Central memory CD4-positive, alpha-beta T cell (primary cell): ENCODE measurements at regions not wholly inside any gene's neighbourhood (a gene's known extent, or its start where the extent isn't known, plus 50 kb on each side); places are given as distances from the start of the nearest gene placed in this dataset.

Experiments used
- DNase-seq: peaks from one replicate; pipeline ENCODE4 v3.0.0; 2022

GRCh38 chr15:26178640-26179220 is 315.6 kb upstream of the ATP10A start:
- no peak for DNase-seq

- no peak for DNase-seq
Observed at GRCh38 chr15:26177816-26178215, 314.7 kb upstream of the ATP10A start.

DNA sequence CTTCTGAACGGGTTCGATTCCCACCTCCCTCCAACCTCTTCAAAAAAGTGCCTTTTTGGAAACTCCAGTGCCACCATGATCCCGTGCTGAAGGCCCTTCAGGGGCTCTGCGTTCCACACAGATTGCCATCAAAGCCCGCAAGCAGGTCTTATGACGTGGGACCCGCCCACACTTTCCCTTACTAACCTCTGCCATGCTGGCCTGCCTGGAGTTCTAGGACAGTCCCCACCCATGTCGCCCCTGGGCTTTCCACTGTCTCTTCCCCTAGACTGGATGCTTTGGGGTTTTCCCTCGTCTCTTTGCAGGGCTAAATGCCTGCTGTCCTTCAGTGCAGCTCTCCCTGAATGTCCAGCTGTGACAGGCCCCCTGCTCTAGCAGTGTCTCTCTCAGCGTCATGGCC is 313.7 kb upstream of the ATP10A start:
- no peak for DNase-seq

DNA sequence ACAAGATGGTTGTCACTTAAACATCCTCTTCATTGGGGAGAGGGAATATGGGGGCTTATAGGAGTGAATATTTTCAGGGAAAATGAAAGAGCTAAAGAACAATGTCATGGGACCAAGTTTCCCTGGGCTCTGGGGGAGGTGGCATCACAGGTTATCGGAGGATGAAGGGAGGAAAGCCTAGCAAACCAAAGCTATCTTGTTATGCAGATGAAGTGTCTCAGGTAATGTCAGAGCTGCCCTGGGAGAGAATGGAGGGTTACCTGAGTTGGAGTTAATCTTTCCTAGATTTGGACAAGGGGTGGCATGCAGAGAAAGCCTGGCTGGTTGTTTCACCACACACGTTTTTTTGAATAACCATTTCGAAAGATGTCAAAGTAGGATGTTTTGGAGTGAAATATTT is 308.1 kb upstream of the ATP10A start:
- DNase-seq = no peak

GRCh38 chr15:26166429-26166828 is 303.3 kb upstream of the ATP10A start:
- no peak for DNase-seq

- DNase-seq = no peak
Observed at GRCh38 chr15:26165546-26165945, 302.4 kb upstream of the ATP10A start.

DNA sequence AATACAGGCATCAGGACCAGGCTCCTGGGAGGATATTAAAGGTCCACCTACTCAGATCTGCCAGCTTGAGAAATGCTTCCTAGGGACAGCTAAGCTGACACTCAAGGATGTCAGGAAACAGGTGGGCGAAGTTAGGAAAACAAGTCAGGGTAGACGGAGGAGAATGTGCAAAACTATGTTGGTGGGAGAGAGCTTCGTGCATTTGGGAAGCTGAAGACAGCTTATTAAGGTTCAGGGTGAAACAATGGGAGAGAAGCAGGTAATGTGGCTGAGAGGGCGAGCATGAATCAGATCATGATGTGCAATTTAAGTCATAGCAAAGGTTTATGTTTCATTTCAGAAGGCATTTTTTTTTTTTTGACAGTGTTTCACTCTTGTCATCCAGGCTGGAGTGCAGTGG is 297.2 kb upstream of the ATP10A start:
- no peak for DNase-seq

- no peak for DNase-seq
Observed at GRCh38 chr15:26158176-26158575, 295.0 kb upstream of the ATP10A start.

- no peak for DNase-seq
Observed at GRCh38 chr15:26157081-26157480, 294.0 kb upstream of the ATP10A start.

DNA sequence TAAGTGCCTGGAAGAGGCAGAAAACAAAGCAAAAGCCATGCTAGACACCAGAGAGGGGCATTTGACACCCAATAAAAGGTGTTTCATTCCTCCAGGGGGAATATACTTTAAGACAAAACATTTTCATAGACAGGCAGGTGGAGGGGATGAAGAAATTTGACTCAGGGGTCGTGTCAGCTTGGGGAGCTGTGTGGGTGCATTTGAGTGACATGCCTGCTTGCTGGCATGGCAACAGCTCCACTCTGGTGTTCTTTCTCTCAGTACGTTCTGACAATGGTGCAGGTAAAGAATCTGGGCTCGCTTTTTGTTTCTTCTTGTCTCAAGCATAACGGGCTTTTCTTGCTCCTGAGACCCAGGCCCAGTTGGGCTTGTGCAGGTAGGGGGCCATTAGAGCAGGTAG is 292.9 kb upstream of the ATP10A start:
- no peak for DNase-seq

DNA sequence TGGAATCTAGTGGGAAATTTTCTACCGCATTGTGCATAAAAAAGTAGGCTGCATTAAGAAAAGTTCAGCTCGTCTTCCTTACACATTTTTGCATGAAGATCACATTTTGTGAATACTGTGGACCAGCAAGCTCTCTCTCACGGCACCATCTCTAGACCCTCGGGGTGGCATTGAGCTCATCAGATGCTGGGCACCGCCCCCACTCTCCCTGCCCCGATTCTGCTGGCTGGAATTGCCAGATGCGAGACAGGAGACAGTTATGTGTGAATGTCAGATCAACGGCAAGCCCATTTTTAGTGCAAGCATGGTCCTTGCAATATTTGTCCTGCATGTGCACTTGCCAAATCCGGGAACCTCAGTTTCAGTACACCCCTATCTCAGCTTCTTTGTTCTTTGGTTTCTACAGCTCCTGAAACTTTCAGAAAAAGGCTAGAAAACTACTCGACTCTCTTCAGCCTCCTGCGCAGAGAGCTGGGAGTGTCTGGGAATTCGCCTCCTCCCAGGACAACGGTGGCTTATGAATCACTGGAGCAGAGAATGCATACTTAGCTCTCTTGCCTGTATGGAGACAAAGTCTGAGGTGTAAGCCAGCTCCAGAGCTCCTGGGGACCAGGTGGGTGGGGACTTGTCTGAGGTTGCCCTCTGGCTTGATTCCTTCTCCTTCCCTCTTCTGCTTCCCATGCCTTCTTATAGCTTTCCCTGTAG is 285.2 kb upstream of the ATP10A start:
- DNase-seq = no peak

DNA sequence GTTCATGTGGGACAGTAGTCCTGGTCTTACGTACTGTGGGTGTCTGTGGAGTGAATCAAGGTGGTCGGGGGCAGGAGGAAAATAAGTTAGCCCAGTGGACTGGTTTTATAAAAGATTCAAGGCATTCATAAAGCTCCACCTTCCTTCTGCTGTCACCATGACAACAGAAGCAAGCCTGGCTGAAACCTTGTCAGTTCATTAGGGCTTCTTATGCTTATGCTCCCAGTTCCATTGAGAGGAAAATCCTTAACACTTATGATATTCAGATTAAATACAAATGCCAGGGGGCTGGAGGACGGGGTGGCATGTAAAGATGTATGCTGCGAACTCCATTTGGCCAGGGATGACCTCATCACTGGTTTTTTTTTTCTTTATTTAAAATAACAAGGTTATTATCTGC is 283.1 kb upstream of the ATP10A start:
- no peak for DNase-seq

- DNase-seq = no peak
Observed at GRCh38 chr15:26145796-26146195, 282.7 kb upstream of the ATP10A start.

DNA sequence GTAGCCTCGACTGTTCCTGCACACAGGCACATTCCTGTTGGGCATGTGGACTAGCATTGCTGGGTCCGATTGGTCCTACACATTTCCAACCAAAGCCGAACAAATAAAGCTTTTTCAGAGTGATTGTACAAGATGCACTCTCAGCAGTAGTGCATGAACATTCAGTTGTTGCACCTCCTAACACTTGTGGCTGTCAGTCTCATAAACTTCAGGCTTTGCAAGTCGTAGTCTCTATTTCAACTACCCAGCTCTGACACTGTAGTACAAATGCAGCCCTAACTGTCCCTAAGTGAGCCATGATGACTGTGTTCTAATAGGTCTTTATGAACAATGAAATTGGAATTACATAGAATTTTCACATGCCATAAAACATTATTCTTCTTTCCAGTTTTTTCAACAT is 281.7 kb upstream of the ATP10A start:
- no peak for DNase-seq

DNA sequence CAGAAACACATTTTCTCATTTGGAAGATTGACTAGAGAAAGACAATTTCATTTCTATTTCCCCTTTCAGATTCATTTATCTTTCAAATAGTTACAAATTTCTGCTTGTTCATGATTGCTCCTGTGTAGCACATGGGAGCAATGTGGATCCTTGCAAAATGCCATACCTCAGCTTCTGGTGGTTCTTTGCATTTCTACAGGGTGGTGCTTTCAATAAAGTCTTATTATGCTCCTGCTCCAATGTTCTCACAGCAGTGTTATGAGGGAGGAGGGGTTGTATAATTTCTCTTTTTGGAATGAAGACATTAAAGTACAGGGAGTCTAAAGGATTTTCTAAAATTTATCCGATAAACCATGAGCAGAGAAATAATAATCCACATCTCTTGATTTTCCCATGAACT is 280.1 kb upstream of the ATP10A start:
- no peak for DNase-seq

- no peak for DNase-seq
Observed at GRCh38 chr15:26134812-26135211, 271.7 kb upstream of the ATP10A start.

- no peak for DNase-seq
Observed at GRCh38 chr15:26134152-26134551, 271.0 kb upstream of the ATP10A start.

DNA sequence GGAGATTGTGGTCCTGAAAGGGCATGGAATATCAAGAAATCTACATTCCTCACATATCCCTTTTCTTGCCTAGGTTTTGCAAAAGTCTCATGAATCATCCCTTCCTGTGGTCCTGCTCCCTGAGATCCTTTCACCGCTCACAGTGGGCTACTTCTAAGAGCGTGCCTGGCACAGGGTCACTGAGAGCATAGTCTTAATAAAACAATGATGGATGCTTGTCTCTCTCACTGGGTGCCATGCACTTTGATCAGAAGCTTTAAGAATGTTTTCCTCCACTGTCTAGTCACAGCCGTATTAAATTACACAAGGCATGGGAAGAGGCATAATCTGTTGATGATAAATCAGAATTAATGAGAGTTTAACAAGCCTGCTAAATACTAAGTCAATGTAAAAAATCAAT is 269.7 kb upstream of the ATP10A start:
- no peak for DNase-seq

DNA sequence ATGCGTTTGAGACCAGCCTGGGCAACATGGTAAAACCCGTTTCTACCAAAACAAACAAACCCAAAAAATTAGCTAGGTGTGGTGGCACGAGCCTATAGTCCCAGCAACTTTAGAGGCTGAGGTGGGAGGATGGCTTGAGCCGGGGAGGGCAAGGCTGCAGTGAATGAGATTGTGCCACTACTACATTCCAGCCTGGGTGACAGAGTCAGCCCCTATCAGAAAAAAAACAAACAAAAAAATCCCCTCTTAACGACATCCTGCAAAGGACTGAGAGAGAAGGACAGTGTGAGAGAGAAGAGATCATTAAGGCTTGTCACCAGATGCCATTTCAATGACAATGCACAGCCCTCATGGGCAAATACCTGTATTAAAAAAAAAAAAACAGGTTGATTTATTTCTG is 266.7 kb upstream of the ATP10A start:
- DNase-seq = no peak

- no peak for DNase-seq
Observed at GRCh38 chr15:26128611-26129140, 265.5 kb upstream of the ATP10A start.

DNA sequence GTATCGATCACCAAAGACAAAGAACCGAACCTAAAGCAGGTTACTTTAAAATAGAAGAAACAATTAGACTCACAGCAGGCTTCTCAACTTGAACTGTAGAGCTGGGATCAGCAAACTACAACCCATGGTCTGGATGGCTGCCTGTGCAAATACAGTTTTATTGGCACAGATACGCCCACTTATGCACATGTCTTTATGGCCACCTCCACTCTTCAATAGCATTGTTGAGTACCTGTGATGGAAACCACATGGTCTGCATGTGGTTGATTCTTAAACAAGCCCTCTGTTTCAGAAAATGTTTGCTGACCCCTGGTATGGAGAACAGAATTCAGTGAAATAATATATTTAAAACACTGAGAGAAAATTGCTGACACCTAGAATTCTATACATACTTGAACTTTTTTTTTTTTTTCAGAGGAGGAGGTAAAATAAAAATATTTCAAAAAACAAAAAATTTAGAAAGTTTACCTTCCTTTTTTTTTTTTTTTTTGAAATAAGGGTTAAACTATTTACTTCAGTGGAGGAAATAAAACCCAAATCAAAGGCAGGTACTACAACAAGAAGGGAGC is 263.8 kb upstream of the ATP10A start:
- DNase-seq = no peak

- DNase-seq = no peak
Observed at GRCh38 chr15:26126070-26126469, 262.9 kb upstream of the ATP10A start.

GRCh38 chr15:26125664-26126063 is 262.5 kb upstream of the ATP10A start:
- no peak for DNase-seq

- DNase-seq = no peak
Observed at GRCh38 chr15:26119322-26119721, 256.2 kb upstream of the ATP10A start.
